GM23248 (cell line): ENCODE measurements at regions not wholly inside any gene's neighbourhood (a gene's known extent, or its start where the extent isn't known, plus 50 kb on each side); places are given as distances from the start of the nearest gene placed in this dataset.

ENCODE experiments used
- DNase-seq: peaks from one replicate; pipeline ENCODE4 v3.0.0-alpha.2; 2015
- H2AFZ ChIP-seq: fragments of 200-600 bp; sonication (generic); 2 replicates; pipeline ENCODE4 v1.6.1; 2016; ENCODE audit warnings: antibody characterized with exemption
- H3F3A ChIP-seq: fragments of 200-600 bp; sonication (generic); 2 replicates; pipeline ENCODE4 v1.6.1; 2016; ENCODE audit warnings: mild to moderate bottlenecking, antibody characterized with exemption, mixed run types; ENCODE audit not compliant: insufficient read depth
- H3K27ac ChIP-seq: fragments of 200-600 bp; sonication (generic); 2 replicates; pipeline ENCODE4 v1.5.1; 2016; ENCODE audit warnings: mild to moderate bottlenecking
- H3K27me3 ChIP-seq: fragments of 200-600 bp; sonication (generic); replicated peaks from 2 replicates; pipeline ENCODE4 v1.6.1; 2016; ENCODE audit warnings: mild to moderate bottlenecking; ENCODE audit not compliant: insufficient read depth
- H3K36me3 ChIP-seq: fragments of 200-600 bp; sonication (generic); 2 replicates; pipeline ENCODE4 v1.6.1; 2016; ENCODE audit warnings: low read depth, mild to moderate bottlenecking
- H3K4me1 ChIP-seq: fragments of 200-600 bp; sonication (generic); 2 replicates; pipeline ENCODE4 v1.6.1; 2016; ENCODE audit warnings: mild to moderate bottlenecking; ENCODE audit not compliant: insufficient read depth
- H3K4me2 ChIP-seq: fragments of 200-600 bp; sonication (generic); one replicate; pipeline ENCODE4 v1.6.1; 2016; ENCODE audit warnings: mild to moderate bottlenecking; ENCODE audit not compliant: unreplicated experiment
- H3K4me3 ChIP-seq: fragments of 200-600 bp; sonication (generic); 2 replicates; pipeline ENCODE4 v1.5.1; 2016; ENCODE audit warnings: mild to moderate bottlenecking
- H3K79me2 ChIP-seq: fragments of 200-600 bp; sonication (generic); 2 replicates; pipeline ENCODE4 v1.6.1; 2016; ENCODE audit warnings: mild to moderate bottlenecking; ENCODE audit not compliant: insufficient read depth
- H3K9ac ChIP-seq: fragments of 200-600 bp; sonication (generic); 2 replicates; pipeline ENCODE4 v1.6.1; 2016; ENCODE audit warnings: mild to moderate bottlenecking
- H3K9me2 ChIP-seq: fragments of 200-600 bp; sonication (generic); 2 replicates; pipeline ENCODE4 v1.6.1; 2016; ENCODE audit warnings: mixed run types, mild to moderate bottlenecking, moderate library complexity; ENCODE audit not compliant: insufficient read depth
- H3K9me3 ChIP-seq: fragments of 200-600 bp; sonication (generic); one replicate; pipeline ENCODE4 v1.6.1; 2017; ENCODE audit warnings: low read depth
- H4K20me1 ChIP-seq: fragments of 200-600 bp; sonication (generic); 2 replicates; pipeline ENCODE4 v1.6.0; 2016; ENCODE audit not compliant: insufficient read depth
- EZH2 ChIP-seq: fragments of 200-600 bp; sonication (generic); IDR thresholded peaks from 2 replicates; pipeline ENCODE4 v1.6.1; 2018; ENCODE audit warnings: antibody characterized with exemption, mild to moderate bottlenecking; ENCODE audit not compliant: insufficient read depth, poor library complexity, severe bottlenecking
- EZH2phosphoT487 ChIP-seq: fragments of 200-600 bp; sonication (generic); IDR thresholded peaks from 2 replicates; pipeline ENCODE4 v1.6.1; 2018; ENCODE audit warnings: antibody characterized with exemption, moderate library complexity, mild to moderate bottlenecking, low read depth; ENCODE audit not compliant: insufficient read depth
- whole genome bisulfite sequencing, 2 experiments: methylation state at CpG; one replicate each; pipeline ENCODE4 v1.1.6; 2015 to 2017; ENCODE audit warnings: low lambda C conversion rate in 2 of 2, low coverage in 1 of 2; ENCODE audit errors: missing lambda C conversion rate in 2 of 2; 5-methylcytosine and 5-hydroxymethylcytosine counted together
- in situ Hi-C: fragments of 300-500 bp; cut with MboI; formaldehyde crosslinking; loops from 2 replicates; pipeline ENCODE4 v1.15.0; 2020

- Histone ChIP-seq H3K27ac (no peak overlapping the region), H3K9me2 (no peaks in the 10 kb centered on the region), H3K4me2 (no peak overlapping the region), H3F3A (no peaks in the 10 kb centered on the region), H3K4me1 (no peaks in the 10 kb centered on the region), H3K9me3 (no peaks in the 10 kb centered on the region), H3K4me3 (no peak overlapping the region), H3K27me3 (no peaks in the 10 kb centered on the region), H3K9ac (no peak overlapping the region), H2AFZ (no peak overlapping the region), H3K79me2 (no peaks in the 10 kb centered on the region), H4K20me1 (no peaks in the 10 kb centered on the region), H3K36me3 (no peaks in the 10 kb centered on the region)
- no peak for DNase-seq
- TF ChIP-seq EZH2phosphoT487 (no peak), EZH2 (no peak)
- in situ Hi-C loops = no loop called here
- 81 to 100% methylated on average over 1 of the region's 1 CpG for WGBS, 2 experiments
These were observed 494.9 kb upstream of the ATP2B1 start for GRCh38 chr12:90203556-90203955.

DNA sequence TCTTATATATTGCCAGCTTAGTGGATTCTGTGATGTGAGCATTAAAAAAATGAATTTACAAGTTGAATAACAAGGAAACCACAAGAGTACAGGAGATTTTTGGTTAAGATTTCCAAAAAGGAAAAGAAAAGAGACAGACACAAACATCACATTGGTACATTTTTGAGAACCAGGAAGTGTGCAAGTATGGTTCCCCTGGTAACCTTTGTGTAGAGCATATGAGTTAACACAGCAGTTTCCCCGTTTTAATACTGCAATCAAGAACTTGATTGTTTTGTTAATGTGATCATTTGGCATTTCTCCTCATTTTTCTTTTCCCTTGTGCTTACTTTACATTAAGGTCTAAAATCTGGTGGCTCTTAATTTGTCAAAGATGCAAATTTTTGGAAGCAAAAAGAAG lies 490.4 kb upstream of the ATP2B1 start:
- DNase-seq = no peak
- H3F3A ChIP-seq = no peaks in the 10 kb centered on the region
- H3K79me2 ChIP-seq = no peaks in the 10 kb centered on the region
- H2AFZ ChIP-seq = no peak overlapping the region
- no peak overlapping the region for H3K4me2 ChIP-seq
- no peak overlapping the region for H3K4me3 ChIP-seq
- H4K20me1 ChIP-seq = no peaks in the 10 kb centered on the region
- WGBS, 2 experiments = 63 to 67% methylated on average over 1 of the region's 1 CpG
- TF ChIP-seq EZH2 (no peak), EZH2phosphoT487 (no peak)
- in situ Hi-C loops = no loop called here
- H3K27me3 ChIP-seq = no peaks in the 10 kb centered on the region
- no peaks in the 10 kb centered on the region for H3K4me1 ChIP-seq
- no peak overlapping the region for H3K27ac ChIP-seq
- H3K36me3 ChIP-seq = no peaks in the 10 kb centered on the region
- H3K9me3 ChIP-seq = no peaks in the 10 kb centered on the region
- H3K9me2 ChIP-seq = no peaks in the 10 kb centered on the region
- no peak overlapping the region for H3K9ac ChIP-seq

- in situ Hi-C loops = no loop called here
- Histone ChIP-seq H3K9me2 (no peaks in the 10 kb centered on the region), H3K4me1 (no peaks in the 10 kb centered on the region), H3K4me3 (no peak overlapping the region), H2AFZ (no peak overlapping the region), H3K9ac (no peak overlapping the region), H3K27me3 (no peaks in the 10 kb centered on the region), H3K79me2 (no peaks in the 10 kb centered on the region), H3K27ac (no peak overlapping the region), H3K36me3 (no peaks in the 10 kb centered on the region), H3K9me3 (no peaks in the 10 kb centered on the region), H3K4me2 (no peak overlapping the region), H3F3A (no peaks in the 10 kb centered on the region), H4K20me1 (no peaks in the 10 kb centered on the region)
- TF ChIP-seq EZH2 = no peak
- WGBS, 2 experiments = 70 to 73% methylated on average over 3 of the region's 3 CpGs
- no peak for DNase-seq
These were observed 484.9 kb upstream of the ATP2B1 start for GRCh38 chr12:90193500-90193899.

GRCh38 chr12:90188857-90189256 lies 480.2 kb upstream of the ATP2B1 start:
- no peaks in the 10 kb centered on the region for H3K79me2 ChIP-seq
- no peaks in the 10 kb centered on the region for H3K27me3 ChIP-seq
- H3K9me3 ChIP-seq = no peaks in the 10 kb centered on the region
- no peaks in the 10 kb centered on the region for H4K20me1 ChIP-seq
- in situ Hi-C loops = no loop called here
- H3K36me3 ChIP-seq = no peaks in the 10 kb centered on the region
- no peaks in the 10 kb centered on the region for H3K4me1 ChIP-seq
- H3K27ac ChIP-seq = no peak overlapping the region
- 28 to 29% methylated on average over 2 of the region's 2 CpGs for WGBS, 2 experiments
- H3F3A ChIP-seq = no peaks in the 10 kb centered on the region
- TF ChIP-seq EZH2phosphoT487 (no peak), EZH2 (no peak)
- H3K4me3 ChIP-seq = no peak overlapping the region
- no peak for DNase-seq
- H3K9ac ChIP-seq = no peak overlapping the region
- no peak overlapping the region for H3K4me2 ChIP-seq
- no peak overlapping the region for H2AFZ ChIP-seq
- H3K9me2 ChIP-seq = no peaks in the 10 kb centered on the region

- Histone ChIP-seq H3K36me3 (no peaks in the 10 kb centered on the region), H3K79me2 (no peaks in the 10 kb centered on the region), H3F3A (no peaks in the 10 kb centered on the region), H3K9ac (no peak overlapping the region), H3K4me2 (no peak overlapping the region), H2AFZ (no peak overlapping the region), H3K4me1 (no peaks in the 10 kb centered on the region), H3K4me3 (no peak overlapping the region), H3K27ac (no peak overlapping the region), H3K9me3 (no peaks in the 10 kb centered on the region), H3K27me3 (no peaks in the 10 kb centered on the region), H4K20me1 (no peaks in the 10 kb centered on the region), H3K9me2 (no peaks in the 10 kb centered on the region)
- no peak for DNase-seq
- in situ Hi-C loops = no loop called here
- TF ChIP-seq EZH2 (no peak), EZH2phosphoT487 (no peak)
- 21 to 33% methylated on average over 1 of the region's 1 CpG for WGBS, 2 experiments
These were observed 474.6 kb upstream of the ATP2B1 start for GRCh38 chr12:90183201-90183600.
